ENCODE measurements at regions not wholly inside any gene's neighbourhood (a gene's known extent, or its start where the extent isn't known, plus 50 kb on each side); places are given as distances from the start of the nearest gene placed in this dataset.

GRCh38 chr4:166426300-166426863 lies 553.3 kb downstream of the TLL1 start:
- TF ChIP-seq CTCF (IDR thresholded peaks at IDR 0.05; ENCODE audit: control extremely low read depth, extremely low read depth, low read depth, missing control alignments), result no peak
- ChIA-PET POLR2A (no interaction called here), CTCF (interaction anchor here (1.4 kb wide), 1 partner anchor 11 kb away, joined by 3 read pairs; no protein-coding TSS in a partner anchor)
- no peak for DNase-seq (ENCODE audit: extremely low spot score)

- CTCF ChIA-PET, result no interaction called here
- POLR2A ChIA-PET, result no interaction called here
- no peak for DNase-seq (ENCODE audit: extremely low spot score)
- TF ChIP-seq CTCF (IDR thresholded peaks at IDR 0.05; ENCODE audit: control extremely low read depth, extremely low read depth, low read depth, missing control alignments), result no peak
Observed at GRCh38 chr4:166432125-166432524, 559.1 kb downstream of the TLL1 start.

- CTCF ChIA-PET, result no interaction called here
- TF ChIP-seq CTCF (IDR thresholded peaks at IDR 0.05; ENCODE audit: control extremely low read depth, extremely low read depth, low read depth, missing control alignments), result no peak
- no peak for DNase-seq (ENCODE audit: extremely low spot score)
- POLR2A ChIA-PET, result no interaction called here
Observed at GRCh38 chr4:166432842-166433241, 559.8 kb downstream of the TLL1 start.

- TF ChIP-seq CTCF (IDR thresholded peaks at IDR 0.05; ENCODE audit: control extremely low read depth, extremely low read depth, low read depth, missing control alignments), result no peak
- ChIA-PET CTCF (no interaction called here), POLR2A (no interaction called here)
- no peak for DNase-seq (ENCODE audit: extremely low spot score)
Observed at GRCh38 chr4:166435449-166435848, 562.4 kb downstream of the TLL1 start.

- no peak for DNase-seq (ENCODE audit: extremely low spot score)
- TF ChIP-seq CTCF (IDR thresholded peaks at IDR 0.05; ENCODE audit: control extremely low read depth, extremely low read depth, low read depth, missing control alignments), result no peak
- CTCF ChIA-PET, result no interaction called here
- POLR2A ChIA-PET, result no interaction called here
Observed at GRCh38 chr4:166458756-166459155, 585.7 kb downstream of the TLL1 start.

- CTCF ChIA-PET, result no interaction called here
- DNase-seq (ENCODE audit: extremely low spot score), result no peak
- POLR2A ChIA-PET, result no interaction called here
- no peak for TF ChIP-seq CTCF (IDR thresholded peaks at IDR 0.05; ENCODE audit: control extremely low read depth, extremely low read depth, low read depth, missing control alignments)
Observed at GRCh38 chr4:166459621-166460020, 586.6 kb downstream of the TLL1 start.

All from GM10248 (cell line).